ENCODE measurements at regions not wholly inside any gene's neighbourhood (a gene's known extent, or its start where the extent isn't known, plus 50 kb on each side); places are given as distances from the start of the nearest gene placed in this dataset.

DNA sequence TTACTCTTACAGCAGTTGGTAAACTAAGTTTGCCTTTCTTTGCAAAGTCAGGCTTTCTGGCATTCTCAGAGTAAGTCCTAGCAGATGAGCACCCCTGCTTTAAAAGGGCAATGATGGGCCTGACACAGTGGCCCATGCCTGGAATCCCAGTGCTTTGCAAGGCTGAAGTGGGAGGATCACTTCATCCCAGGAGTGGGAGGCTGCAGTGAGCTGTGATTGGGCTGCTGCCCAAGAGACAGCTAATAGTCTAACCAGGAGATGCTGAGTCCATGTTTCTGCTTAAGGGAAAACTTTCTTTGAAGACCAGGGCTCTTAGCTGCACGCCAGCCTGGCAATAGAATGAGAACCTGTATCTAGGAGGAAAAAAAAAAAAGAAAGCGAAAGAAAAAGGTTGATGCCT is 100.2 kb upstream of the MPP7 start:
- no peak for TF ChIP-seq CTCF (IDR thresholded peaks at IDR 0.05)
- intact Hi-C loops (cut with DNase I), result no loop called here
- Histone ChIP-seq H3K4me1 (peaks cover 0 to 17% (median 0%) of the 10 kb centered on the region in 3 donors), H3K4me3 (no peak overlapping the region), H3K27me3 (peaks cover 0 to 5% (median 0%) of the 10 kb centered on the region in 4 donors), H3K9me3 (no peaks in the 10 kb centered on the region), H3K36me3 (no peaks in the 10 kb centered on the region), H3K27ac (no peak overlapping the region)
- no peak for DNase-seq
- 91 to 95% methylated on average over 2 of the region's 2 CpGs for WGBS, 2 donors

DNA sequence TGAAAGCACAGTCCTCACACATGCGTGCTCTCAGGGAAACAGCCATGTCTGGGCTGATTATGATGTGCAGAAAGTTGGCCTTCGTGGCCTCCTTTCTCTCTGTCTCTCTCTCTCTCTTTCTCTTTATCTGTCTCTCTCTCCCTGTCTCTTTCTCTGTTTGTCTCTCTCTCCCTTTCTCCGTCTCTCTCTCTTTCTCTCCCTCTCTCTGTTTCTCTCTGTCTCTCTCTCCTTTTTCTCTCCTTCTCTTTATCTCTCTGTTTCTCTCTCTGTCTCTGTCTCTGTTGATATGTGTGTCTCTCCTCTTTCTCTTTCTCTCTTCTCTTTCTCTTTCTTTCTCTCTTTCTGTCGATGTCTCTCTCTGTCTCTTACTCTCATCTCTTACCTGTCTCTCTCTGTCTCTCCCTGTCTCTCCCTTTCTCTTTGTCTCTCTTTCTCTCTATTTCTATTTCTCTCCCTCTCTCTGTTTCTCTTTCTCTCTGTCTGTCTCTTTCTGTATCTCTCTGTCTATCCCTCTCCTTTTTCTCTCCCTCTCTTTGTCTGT is 105.4 kb upstream of the MPP7 start:
- Histone ChIP-seq H3K36me3 (no peaks in the 10 kb centered on the region), H3K27ac (no peak overlapping the region), H3K27me3 (peaks cover 0 to 21% (median 0%) of the 10 kb centered on the region in 4 donors), H3K9me3 (no peaks in the 10 kb centered on the region), H3K4me3 (no peak overlapping the region), H3K4me1 (peaks cover 0 to 12% (median 0%) of the 10 kb centered on the region in 3 donors)
- WGBS, 2 donors, result 92 to 94% methylated on average over 4 of the region's 4 CpGs
- DNase-seq, result no peak
- TF ChIP-seq CTCF (IDR thresholded peaks at IDR 0.05), result no peak
- TF ChIP-seq POLR2A (IDR thresholded peaks at IDR 0.05), result no peak
- intact Hi-C loops (cut with DNase I), result no loop called here

DNA sequence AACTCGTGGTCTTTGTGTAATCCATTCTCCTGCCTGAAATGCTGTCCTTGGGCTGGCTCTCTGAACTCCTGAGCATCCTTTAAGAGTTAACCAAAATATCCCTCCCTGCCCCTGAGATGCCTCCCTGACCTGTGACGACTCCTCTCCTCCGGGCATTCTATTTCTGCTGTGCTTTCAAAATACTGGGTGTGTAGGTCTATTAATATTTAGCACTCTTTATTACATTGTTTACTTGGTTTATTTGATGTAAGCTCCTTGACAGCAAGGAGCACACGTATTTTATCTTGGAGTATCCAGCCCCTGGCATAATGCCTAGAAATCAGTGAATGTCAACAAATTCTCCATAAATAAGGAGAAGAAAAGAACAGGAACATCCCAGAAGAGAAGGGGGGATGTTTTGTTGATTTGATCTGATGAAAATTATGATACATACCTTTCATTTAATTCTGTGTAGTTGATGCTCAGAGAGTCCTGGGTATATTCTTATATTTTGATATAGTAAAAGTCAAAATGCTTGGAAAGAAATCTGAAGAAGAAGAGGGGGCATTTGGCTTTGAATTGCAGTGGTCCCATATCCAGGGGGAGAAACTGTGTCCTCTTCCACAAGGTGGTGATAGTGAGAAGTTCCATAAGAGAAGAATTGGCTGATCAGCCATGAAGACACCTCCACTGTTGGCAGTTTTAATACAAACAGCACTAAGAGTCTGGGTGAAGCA is 107.7 kb upstream of the MPP7 start:
- Histone ChIP-seq H3K4me3 (no peak overlapping the region), H3K36me3 (no peaks in the 10 kb centered on the region), H3K9me3 (no peaks in the 10 kb centered on the region), H3K27ac (peak overlapping the region in 2 of 4 donors; percentile 33 to 46), H3K27me3 (peaks cover 0 to 21% (median 0%) of the 10 kb centered on the region in 4 donors), H3K4me1 (peaks cover 0 to 12% (median 0%) of the 10 kb centered on the region in 3 donors)
- peak in 1 of 6 experiments; percentile 23 for TF ChIP-seq CTCF (IDR thresholded peaks at IDR 0.05)
- TF ChIP-seq POLR2A (IDR thresholded peaks at IDR 0.05), result no peak
- WGBS, 2 donors, result 19 to 20% methylated on average over 4 of the region's 4 CpGs
- intact Hi-C loops (cut with DNase I), result no loop called here
- DNase-seq, result no peak

DNA sequence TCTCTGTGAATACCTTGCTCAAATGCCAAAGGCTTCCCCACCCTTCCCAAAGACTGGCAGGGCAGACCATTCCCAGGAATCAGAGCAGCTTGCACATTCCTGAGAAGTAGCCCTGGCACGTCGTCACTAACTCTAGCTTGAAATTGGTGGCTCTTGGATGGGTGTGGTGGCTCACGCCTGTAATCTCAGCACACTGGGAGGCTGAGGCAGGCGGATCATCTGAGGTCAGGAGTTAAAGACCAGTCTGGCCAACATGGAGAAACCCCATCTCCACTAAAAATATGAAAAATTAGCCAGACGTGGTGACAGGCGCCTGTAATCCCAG is 108.2 kb upstream of the MPP7 start:
- WGBS, 2 donors, result 73 to 89% methylated on average over 4 to 5 of the region's 6 CpGs

More for the DNA sequence above, 108.2 kb upstream of the MPP7 start:
- Histone ChIP-seq H3K27me3 (peaks cover 0 to 21% (median 0%) of the 10 kb centered on the region in 4 donors), H3K9me3 (no peaks in the 10 kb centered on the region), H3K27ac (peak overlapping the region in 3 of 4 donors; percentile 33 to 59 (median 46)), H3K4me1 (peaks cover 0 to 12% (median 0%) of the 10 kb centered on the region in 3 donors), H3K4me3 (no peak overlapping the region), H3K36me3 (no peaks in the 10 kb centered on the region)
- no peak for DNase-seq
- TF ChIP-seq POLR2A (IDR thresholded peaks at IDR 0.05) (no peak), CTCF (IDR thresholded peaks at IDR 0.05) (no peak)
- intact Hi-C loops (cut with DNase I), result no loop called here

Measured in esophagus squamous epithelium (tissue), 5 donors.